Upper lobe of right lung (tissue), 1 donor: ENCODE measurements at regions not wholly inside any gene's neighbourhood (a gene's known extent, or its start where the extent isn't known, plus 50 kb on each side); places are given as distances from the start of the nearest gene placed in this dataset.

Experiments used
- ATAC-seq: fragments of 200-7000 bp; cut with Tn5 transposase; one replicate; pipeline ENCODE4 v1.9.1; 2020; ENCODE audit warnings: mild to moderate bottlenecking, moderate library complexity
- DNase-seq: peaks from one replicate; pipeline ENCODE4 v3.0.0-alpha.2; 2020
- H3K27ac ChIP-seq: fragments of 200-600 bp; one replicate; pipeline ENCODE4 v1.8.0; 2022
- H3K27me3 ChIP-seq: fragments of 200-600 bp; one replicate; pipeline ENCODE4 v1.8.0; 2022; ENCODE audit warnings: mild to moderate bottlenecking
- H3K36me3 ChIP-seq: fragments of 200-600 bp; one replicate; pipeline ENCODE4 v1.8.0; 2022
- H3K4me1 ChIP-seq: fragments of 200-600 bp; one replicate; pipeline ENCODE4 v1.8.0; 2022
- H3K4me3 ChIP-seq: fragments of 200-600 bp; one replicate; pipeline ENCODE4 v1.8.0; 2022; ENCODE audit warnings: mild to moderate bottlenecking
- H3K9me3 ChIP-seq: fragments of 200-600 bp; one replicate; pipeline ENCODE4 v1.8.0; 2022
- CTCF ChIP-seq: fragments of 200-600 bp; IDR thresholded peaks from one replicate; pipeline ENCODE4 v1.8.0; 2022; ENCODE audit warnings: antibody characterized with exemption
- intact Hi-C: fragments of 100-400 bp; cut with DNase I; formaldehyde crosslinking; loops from one replicate; pipeline ENCODE4 v1.11.0; 2022
- donor health status: DM: no; HTN: yes; CAD: no; lungs with severe emphysema.

GRCh38 chr18:52287151-52287550, 52.8 kb upstream of the DCC start:
- Histone ChIP-seq H3K36me3 (no peaks in the 10 kb centered on the region), H3K9me3 (no peaks in the 10 kb centered on the region), H3K27ac (no peak overlapping the region), H3K27me3 (no peaks in the 10 kb centered on the region), H3K4me1 (no peaks in the 10 kb centered on the region), H3K4me3 (no peak overlapping the region)
- no peak for TF ChIP-seq CTCF
- DNase-seq (no peak), ATAC-seq (no peak)
- intact Hi-C loops: no loop called here

- H3K36me3 ChIP-seq: no peaks in the 10 kb centered on the region
- no peak overlapping the region for H3K4me3 ChIP-seq
- H3K9me3 ChIP-seq: no peaks in the 10 kb centered on the region
- no peaks in the 10 kb centered on the region for H3K27me3 ChIP-seq
- peak; percentile 64 for DNase-seq
- peak; percentile 68 for ATAC-seq
- intact Hi-C loops: no loop called here
- H3K27ac ChIP-seq: no peak overlapping the region
- TF ChIP-seq CTCF: peak; percentile 50
- H3K4me1 ChIP-seq: no peaks in the 10 kb centered on the region
Observed at GRCh38 chr18:52288403-52289004, 51.5 kb upstream of the DCC start.

GRCh38 chr18:52289392-52289791, 50.6 kb upstream of the DCC start:
- intact Hi-C loops: no loop called here
- H3K36me3 ChIP-seq: no peaks in the 10 kb centered on the region
- no peaks in the 10 kb centered on the region for H3K9me3 ChIP-seq
- no peak overlapping the region for H3K4me3 ChIP-seq
- H3K4me1 ChIP-seq: no peaks in the 10 kb centered on the region
- no peak overlapping the region for H3K27ac ChIP-seq
- TF ChIP-seq CTCF: no peak
- DNase-seq (no peak), ATAC-seq (no peak)
- no peaks in the 10 kb centered on the region for H3K27me3 ChIP-seq
